PC-9 (cell line): ENCODE measurements at regions not wholly inside any gene's neighbourhood (a gene's known extent, or its start where the extent isn't known, plus 50 kb on each side); places are given as distances from the start of the nearest gene placed in this dataset.

ENCODE experiments used
- BruUV-seq: library from RNA; stranded (reverse); fragments of 400-500 nt; replicated peaks from 2 replicates; lab custom pipeline; 2021; lab: Mats Ljungman, UMichigan
- CTCF ChIA-PET: fragments of 300-600 bp; sonication (Branson Sonifier 250); formaldehyde crosslinking; loops from one replicate; lab custom pipeline; 2022; ENCODE audit warnings: antibody characterized with exemption; lab: Charles Lee
- POLR2A ChIA-PET: fragments of 300-600 bp; sonication (Branson Sonifier 250); formaldehyde crosslinking; loops from one replicate; lab custom pipeline; 2022; ENCODE audit warnings: antibody characterized with exemption; ENCODE audit not compliant: unreplicated experiment; lab: Charles Lee
- DNase-seq, 2 experiments: peaks; one replicate each; pipeline versions ENCODE4 v3.0.0 to v3.0.0-alpha.2; 2015 to 2022; ENCODE audit warnings: mixed read lengths in 1 of 2
- H2AFZ ChIP-seq: fragments of 200-600 bp; sonication (generic); 2 replicates; pipeline ENCODE4 v1.8.1; 2017; ENCODE audit warnings: antibody characterized with exemption
- H3F3A ChIP-seq: fragments of 200-600 bp; sonication (generic); 2 replicates; pipeline ENCODE4 v1.8.1; 2017; ENCODE audit warnings: antibody characterized with exemption, mild to moderate bottlenecking, low read depth; ENCODE audit not compliant: insufficient read depth
- H3K27ac ChIP-seq: fragments of 200-600 bp; sonication (generic); 2 replicates; pipeline ENCODE4 v1.6.1; 2016; ENCODE audit warnings: mixed run types
- H3K27me3 ChIP-seq: fragments of 200-600 bp; sonication (generic); 2 replicates; pipeline ENCODE4 v1.6.1; 2016; ENCODE audit warnings: low read depth, mixed run types; ENCODE audit not compliant: insufficient read depth
- H3K36me3 ChIP-seq: fragments of 200-600 bp; sonication (generic); 2 replicates; pipeline ENCODE4 v1.6.1; 2016; ENCODE audit warnings: low read depth, mixed run types
- H3K4me1 ChIP-seq: fragments of 200-600 bp; sonication (generic); replicated peaks from 2 replicates; pipeline ENCODE4 v1.6.1; 2016; ENCODE audit warnings: mixed run types; ENCODE audit not compliant: insufficient read depth
- H3K4me2 ChIP-seq: fragments of 200-600 bp; sonication (generic); 2 replicates; pipeline ENCODE4 v1.6.1; 2017; ENCODE audit warnings: mixed run types
- H3K4me3 ChIP-seq: fragments of 200-600 bp; sonication (generic); 2 replicates; pipeline ENCODE4 v1.6.1; 2016; ENCODE audit warnings: mixed run types
- H3K79me2 ChIP-seq: fragments of 200-600 bp; sonication (generic); 2 replicates; pipeline ENCODE4 v1.6.1; 2017; ENCODE audit warnings: low read depth, mixed run types
- H3K9me2 ChIP-seq: fragments of 200-600 bp; sonication (generic); 2 replicates; pipeline ENCODE4 v1.8.1; 2017; ENCODE audit warnings: mild to moderate bottlenecking; ENCODE audit not compliant: insufficient read depth
- H3K9me3 ChIP-seq: fragments of 200-600 bp; sonication (generic); 2 replicates; pipeline ENCODE4 v1.8.1; 2016; ENCODE audit warnings: low read depth; ENCODE audit not compliant: insufficient read depth
- H4K20me1 ChIP-seq: fragments of 200-600 bp; sonication (generic); 2 replicates; pipeline ENCODE4 v1.8.1; 2017; ENCODE audit not compliant: insufficient read depth
- CTCF ChIP-seq: fragments of 200-600 bp; sonication (generic); conservative IDR thresholded peaks from 2 replicates; pipeline ENCODE4 v1.6.1; 2017; ENCODE audit warnings: mixed run types, antibody characterized with exemption, mild to moderate bottlenecking, moderate library complexity
- EZH2 ChIP-seq: fragments of 200-600 bp; sonication (generic); IDR thresholded peaks from 2 replicates; pipeline ENCODE4 v1.8.0; 2017; ENCODE audit warnings: antibody characterized with exemption, low read depth
- intact Hi-C: fragments of 100-400 bp; cut with micrococcal nuclease; formaldehyde crosslinking; loops from one replicate; pipeline ENCODE4 v1.10.0; 2022; ENCODE audit not compliant: unreplicated experiment

DNA sequence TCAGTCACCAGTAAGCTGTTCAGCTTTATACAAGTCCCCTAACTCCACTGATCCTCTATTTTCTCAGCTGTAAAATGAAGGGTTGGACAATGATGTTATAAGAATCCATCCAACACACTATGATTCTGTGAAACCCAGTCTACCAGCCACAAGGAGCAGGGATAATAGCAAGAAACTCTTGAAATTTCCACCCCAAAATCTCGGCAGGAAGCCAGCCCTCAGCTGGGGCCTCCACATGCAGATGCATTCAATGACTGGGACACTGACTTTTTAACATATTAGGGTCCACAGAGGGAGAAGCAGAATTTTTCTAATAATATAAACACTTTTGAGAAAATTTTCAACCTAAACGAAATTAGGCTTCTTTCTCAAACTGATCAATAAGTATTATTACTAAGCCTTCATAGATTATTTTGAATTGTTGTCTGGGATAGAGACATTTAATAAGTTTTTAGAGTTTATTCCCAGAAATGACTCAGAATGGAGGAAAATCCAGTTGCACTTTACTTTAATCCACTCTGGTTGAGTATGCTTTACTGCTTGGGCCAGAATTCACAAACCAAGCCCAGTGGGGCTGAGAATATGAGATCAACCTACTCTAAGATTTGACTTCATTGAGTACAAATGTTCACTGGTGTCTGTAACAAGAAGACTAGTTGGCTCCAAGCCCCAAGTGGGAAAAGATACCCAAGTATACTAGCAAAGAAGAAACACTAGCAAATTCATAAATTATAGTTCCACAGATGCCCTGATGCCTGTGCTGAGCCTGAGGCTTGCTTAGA, 168.6 kb downstream of the C7orf25 start:
- Histone ChIP-seq H3K79me2 (no peaks in the 10 kb centered on the region), H3K4me1 (no peaks in the 10 kb centered on the region), H3K9me3 (no peaks in the 10 kb centered on the region; the same call in 1 of the 2 replicates), H2AFZ (no peak overlapping the region), H3K36me3 (no peaks in the 10 kb centered on the region), H4K20me1 (no peaks in the 10 kb centered on the region), H3K4me3 (no peak overlapping the region), H3F3A (no peaks in the 10 kb centered on the region), H3K27me3 (no peaks in the 10 kb centered on the region), H3K27ac (no peak overlapping the region), H3K9me2 (no peaks in the 10 kb centered on the region), H3K4me2 (no peak overlapping the region)
- POLR2A ChIA-PET, result no interaction called here
- CTCF ChIA-PET, result no interaction called here
- no TSS peak for BruUV-seq
- intact Hi-C loops, result no loop called here
- no peak for DNase-seq
- TF ChIP-seq CTCF, result no peak

GRCh38 chr7:42742318-42742717, 169.6 kb downstream of the C7orf25 start:
- H3F3A ChIP-seq, result no peaks in the 10 kb centered on the region
- no peaks in the 10 kb centered on the region for H3K79me2 ChIP-seq
- H3K27me3 ChIP-seq, result no peaks in the 10 kb centered on the region
- H2AFZ ChIP-seq, result no peak overlapping the region
- H3K4me1 ChIP-seq, result no peaks in the 10 kb centered on the region
- no peak for DNase-seq
- CTCF ChIA-PET, result no interaction called here
- H3K27ac ChIP-seq, result no peak overlapping the region
- no peaks in the 10 kb centered on the region; the same call in 1 of the 2 replicates for H3K9me3 ChIP-seq
- POLR2A ChIA-PET, result no interaction called here
- intact Hi-C loops, result no loop called here
- H3K4me2 ChIP-seq, result no peak overlapping the region
- H3K36me3 ChIP-seq, result no peaks in the 10 kb centered on the region
- BruUV-seq, result no TSS peak
- no peaks in the 10 kb centered on the region for H4K20me1 ChIP-seq
- no peak overlapping the region for H3K4me3 ChIP-seq
- TF ChIP-seq EZH2, result no peak
- no peak for TF ChIP-seq CTCF
- H3K9me2 ChIP-seq, result no peaks in the 10 kb centered on the region; the same call in 1 of the 2 replicates

- Histone ChIP-seq H3K79me2 (no peaks in the 10 kb centered on the region), H3K4me2 (no peak overlapping the region), H3K9me2 (no peaks in the 10 kb centered on the region; the same call in 1 of the 2 replicates), H3K27ac (no peak overlapping the region), H3F3A (no peaks in the 10 kb centered on the region), H3K4me1 (no peaks in the 10 kb centered on the region), H3K27me3 (no peaks in the 10 kb centered on the region), H2AFZ (no peak overlapping the region), H4K20me1 (no peaks in the 10 kb centered on the region), H3K36me3 (no peaks in the 10 kb centered on the region), H3K4me3 (no peak overlapping the region), H3K9me3 (no peaks in the 10 kb centered on the region; the same call in 1 of the 2 replicates)
- ChIA-PET CTCF (no interaction called here), POLR2A (no interaction called here)
- no TSS peak for BruUV-seq
- DNase-seq, result no peak
- intact Hi-C loops, result no loop called here
- TF ChIP-seq CTCF (no peak), EZH2 (no peak)
Observed at GRCh38 chr7:42740408-42740807, 171.5 kb downstream of the C7orf25 start.
